ENCODE measurements at regions not wholly inside any gene's neighbourhood (a gene's known extent, or its start where the extent isn't known, plus 50 kb on each side); places are given as distances from the start of the nearest gene placed in this dataset.

- TF ChIP-seq CTCF (IDR thresholded peaks at IDR 0.05; ENCODE audit: low read depth, low read length, poor library complexity, severe bottlenecking) (no peak), EZH2phosphoT487 (IDR thresholded peaks at IDR 0.05; ENCODE audit: borderline replicate concordance, low read length) (no peak)
Measured at GRCh38 chr5:108528655-108529054, 146.8 kb upstream of the FBXL17 start.

All from DOHH2 (cell line).